HepG2 (cell line): ENCODE measurements at regions not wholly inside any gene's neighbourhood (a gene's known extent, or its start where the extent isn't known, plus 50 kb on each side); places are given as distances from the start of the nearest gene placed in this dataset.

Experiments
- ATAC-seq: fragments of 200-7000 bp; cut with Tn5 transposase; 3 replicates; pipeline ENCODE4 v1.9.1; 2020; ENCODE audit warnings: mild to moderate bottlenecking, moderate library complexity
- BruUV-seq: library from RNA; stranded (reverse); fragments of 400-500 nt; replicated peaks from 2 replicates; lab custom pipeline; 2021; lab: Mats Ljungman, UMichigan
- CTCF ChIA-PET: fragments of 300-600 bp; formaldehyde crosslinking; extraction: SDS; loops from one replicate; lab custom pipeline; 2021; ENCODE audit warnings: low total read pairs, inconsistent platforms, low intra/inter-chr PET ratio; lab: Yijun Ruan, JAX
- POLR2A ChIA-PET: fragments of 350-600 bp; sonication (Branson Sonifier 250); formaldehyde crosslinking; loops from one replicate; lab custom pipeline; 2020; ENCODE audit warnings: antibody characterized with exemption, inconsistent platforms; lab: Yijun Ruan, JAX
- DNase-seq: peaks from one replicate; pipeline ENCODE4 v3.0.0-alpha.2; 2015; ENCODE audit warnings: low spot score
- FAIRE-seq: peaks from 3 replicates; lab custom pipeline; 2011; peaks lifted over from hg19 to GRCh38; lab: Jason Lieb, UNC
- H2AFZ ChIP-seq: one replicate; pipeline ENCODE4 v1.6.1; 2011; ENCODE audit warnings: low read length, inconsistent platforms
- H3K27ac ChIP-seq: fragments of 300-600 bp; 3 replicates; pipeline ENCODE4 v1.8.0; 2011; ENCODE audit warnings: mixed run types, mild to moderate bottlenecking, mixed read lengths, low read length, inconsistent platforms; ENCODE audit not compliant: insufficient read depth; ENCODE audit errors: extremely low read length
- H3K27me3 ChIP-seq, 2 experiments: fragments of 200-600 bp in 1 of 2; 2 replicates in 1 of 2; 3 replicates in 1 of 2; pipeline versions ENCODE4 v1.6.0 to v1.8.0; 2011; ENCODE audit warnings: low read length in 2 of 2, mild to moderate bottlenecking in 2 of 2, moderate library complexity in 2 of 2, inconsistent platforms in 1 of 2; ENCODE audit not compliant: insufficient read depth in 2 of 2, control insufficient read depth in 1 of 2
- H3K36me3 ChIP-seq, 2 experiments: fragments of 200-600 bp in 1 of 2; replicated peaks in 1 of 2; 2 replicates in 1 of 2; 3 replicates in 1 of 2; pipeline versions ENCODE4 v1.5.1 to v1.8.0; 2011; ENCODE audit warnings: low read length in 2 of 2, inconsistent platforms in 1 of 2; ENCODE audit not compliant: insufficient read depth in 2 of 2, control insufficient read depth in 1 of 2
- H3K4me1 ChIP-seq: 2 replicates; pipeline ENCODE4 v1.5.1; 2012; ENCODE audit warnings: low read length, inconsistent platforms; ENCODE audit not compliant: insufficient read depth
- H3K4me2 ChIP-seq: 2 replicates; pipeline ENCODE4 v1.6.0; 2011; ENCODE audit warnings: low read depth, low read length, inconsistent platforms
- H3K4me3 ChIP-seq, 3 experiments: fragments of 200-600 bp in 1 of 3; sonication (generic), shearing (Covaris generic) in 1 of 3; replicated peaks in 1 of 3; 2 replicates each; pipeline ENCODE4 v1.5.1; 2011 to 2016; ENCODE audit warnings: low read length in 3 of 3, inconsistent platforms in 2 of 3, low read depth in 2 of 3, mild to moderate bottlenecking in 2 of 3, control low read depth in 1 of 3, mixed read lengths in 1 of 3; ENCODE audit not compliant: insufficient read depth in 1 of 3
- H3K79me2 ChIP-seq: one replicate; pipeline ENCODE4 v1.6.1; 2011; ENCODE audit warnings: low read length, inconsistent platforms; ENCODE audit not compliant: insufficient read depth
- H3K9ac ChIP-seq: 2 replicates; pipeline ENCODE4 v1.6.0; 2011; ENCODE audit warnings: mild to moderate bottlenecking, low read depth, low read length, inconsistent platforms; ENCODE audit not compliant: insufficient read depth
- H3K9me3 ChIP-seq: 2 replicates; pipeline ENCODE4 v1.5.1; 2012; ENCODE audit warnings: mild to moderate bottlenecking, low read length
- H4K20me1 ChIP-seq: 2 replicates; pipeline ENCODE4 v1.6.0; 2011; ENCODE audit warnings: inconsistent platforms, mild to moderate bottlenecking, low read length, moderate library complexity; ENCODE audit not compliant: insufficient read depth
- HCFC1 ChIP-seq: fragments of 150-350 bp; IDR thresholded peaks from 2 replicates; pipeline ENCODE4 v1.6.1; 2014; ENCODE audit warnings: low read depth, low read length
- HIVEP1 ChIP-seq: sonication (generic); formaldehyde crosslinking; IDR thresholded peaks from 2 replicates; pipeline ENCODE4 v1.4.0; 2020; ENCODE audit warnings: mild to moderate bottlenecking, missing genetic modification reagents
- KMT2A ChIP-seq: sonication (generic); formaldehyde crosslinking; IDR thresholded peaks from 2 replicates; pipeline ENCODE4 v1.4.0; 2020; ENCODE audit warnings: missing genetic modification reagents
- MAFF ChIP-seq: IDR thresholded peaks from 2 replicates; pipeline ENCODE4 v1.6.1; 2011; ENCODE audit warnings: low read depth, low read length, improper control_type of control experiment
- MAFK ChIP-seq, 2 experiments: IDR thresholded peaks in 1 of 2; conservative IDR thresholded peaks in 1 of 2; 2 replicates each; pipeline ENCODE4 v1.6.1; 2011; ENCODE audit warnings: improper control_type of control experiment in 2 of 2, low read length in 2 of 2
- RARG ChIP-seq: sonication (generic); formaldehyde crosslinking; IDR thresholded peaks from 2 replicates; pipeline ENCODE4 v1.4.0; 2020; ENCODE audit warnings: low read depth, mild to moderate bottlenecking, missing genetic modification reagents
- RFXAP ChIP-seq: sonication (generic); formaldehyde crosslinking; IDR thresholded peaks from 2 replicates; pipeline ENCODE4 v1.4.0; 2020; ENCODE audit warnings: missing genetic modification reagents, borderline replicate concordance
- ZFP90 ChIP-seq: sonication (generic); formaldehyde crosslinking; IDR thresholded peaks from 2 replicates; pipeline ENCODE4 v1.8.0; 2022; ENCODE audit warnings: missing genetic modification reagents, mild to moderate bottlenecking, inconsistent platforms, borderline replicate concordance
- ZNF235 ChIP-seq: sonication (generic); formaldehyde crosslinking; IDR thresholded peaks from 2 replicates; pipeline ENCODE4 v1.8.1; 2023; ENCODE audit warnings: mild to moderate bottlenecking, missing genetic modification reagents, borderline replicate concordance
- ZNF292 ChIP-seq: sonication (generic); formaldehyde crosslinking; IDR thresholded peaks from 2 replicates; pipeline ENCODE4 v1.8.1; 2022; ENCODE audit warnings: mild to moderate bottlenecking, low read depth, missing genetic modification reagents, borderline replicate concordance
- ZNF556 ChIP-seq: sonication (generic); formaldehyde crosslinking; IDR thresholded peaks from 2 replicates; pipeline ENCODE4 v1.4.0; 2020; ENCODE audit warnings: mild to moderate bottlenecking, missing genetic modification reagents, borderline replicate concordance
- ZNF672 ChIP-seq: sonication (generic); formaldehyde crosslinking; IDR thresholded peaks from 2 replicates; pipeline ENCODE4 v1.8.1; 2022; ENCODE audit warnings: missing genetic modification reagents
- ZNF737 ChIP-seq: sonication (generic); formaldehyde crosslinking; IDR thresholded peaks from 2 replicates; pipeline ENCODE4 v1.5.0; 2020; ENCODE audit warnings: missing genetic modification reagents, mild to moderate bottlenecking, borderline replicate concordance
- ZNF749 ChIP-seq: sonication (generic); formaldehyde crosslinking; IDR thresholded peaks from 2 replicates; pipeline ENCODE4 v1.8.0; 2022; ENCODE audit warnings: mild to moderate bottlenecking, missing genetic modification reagents, moderate library complexity, borderline replicate concordance
- in situ Hi-C: cut with HindIII; loops from 2 replicates; pipeline ENCODE4 v1.10.0; 2017; ENCODE audit warnings: low pct_unique_long_range_greater_than_20kb; ENCODE audit not compliant: extremely low pct_ligation_motif_present
- intact Hi-C: fragments of 100-400 bp; cut with micrococcal nuclease; formaldehyde crosslinking; loops from one replicate; pipeline ENCODE4 v1.10.0; 2022; ENCODE audit not compliant: unreplicated experiment
- TF ChIP-seq, protein P1 (sequence below): sonication (generic); formaldehyde crosslinking; IDR thresholded peaks from 2 replicates; pipeline ENCODE4 v1.4.0; 2020; ENCODE audit warnings: mild to moderate bottlenecking, missing genetic modification reagents

GRCh38 chr18:68376926-68377325, 338.0 kb downstream of the TMX3 start:
- H3K4me1 ChIP-seq, result no peaks in the 10 kb centered on the region
- intact Hi-C loops, result no loop called here
- no peaks in the 10 kb centered on the region for H4K20me1 ChIP-seq
- POLR2A ChIA-PET, result no interaction called here
- no peaks in the 10 kb centered on the region for H3K79me2 ChIP-seq
- H3K9ac ChIP-seq, result no peak overlapping the region
- H3K27me3 ChIP-seq, result no peaks in the 10 kb centered on the region
- no peak overlapping the region for H3K4me2 ChIP-seq
- no TSS peak for BruUV-seq
- no peak overlapping the region for H3K4me3 ChIP-seq
- DNase-seq (no peak), ATAC-seq (no peak), FAIRE-seq (no peak)
- TF ChIP-seq KMT2A (CRISPR knock-in tag), result no peak
- TF ChIP-seq RARG (CRISPR knock-in tag), result no peak
- no peak for TF ChIP-seq ZFP90 (CRISPR knock-in tag)
- TF ChIP-seq, protein P1, sequence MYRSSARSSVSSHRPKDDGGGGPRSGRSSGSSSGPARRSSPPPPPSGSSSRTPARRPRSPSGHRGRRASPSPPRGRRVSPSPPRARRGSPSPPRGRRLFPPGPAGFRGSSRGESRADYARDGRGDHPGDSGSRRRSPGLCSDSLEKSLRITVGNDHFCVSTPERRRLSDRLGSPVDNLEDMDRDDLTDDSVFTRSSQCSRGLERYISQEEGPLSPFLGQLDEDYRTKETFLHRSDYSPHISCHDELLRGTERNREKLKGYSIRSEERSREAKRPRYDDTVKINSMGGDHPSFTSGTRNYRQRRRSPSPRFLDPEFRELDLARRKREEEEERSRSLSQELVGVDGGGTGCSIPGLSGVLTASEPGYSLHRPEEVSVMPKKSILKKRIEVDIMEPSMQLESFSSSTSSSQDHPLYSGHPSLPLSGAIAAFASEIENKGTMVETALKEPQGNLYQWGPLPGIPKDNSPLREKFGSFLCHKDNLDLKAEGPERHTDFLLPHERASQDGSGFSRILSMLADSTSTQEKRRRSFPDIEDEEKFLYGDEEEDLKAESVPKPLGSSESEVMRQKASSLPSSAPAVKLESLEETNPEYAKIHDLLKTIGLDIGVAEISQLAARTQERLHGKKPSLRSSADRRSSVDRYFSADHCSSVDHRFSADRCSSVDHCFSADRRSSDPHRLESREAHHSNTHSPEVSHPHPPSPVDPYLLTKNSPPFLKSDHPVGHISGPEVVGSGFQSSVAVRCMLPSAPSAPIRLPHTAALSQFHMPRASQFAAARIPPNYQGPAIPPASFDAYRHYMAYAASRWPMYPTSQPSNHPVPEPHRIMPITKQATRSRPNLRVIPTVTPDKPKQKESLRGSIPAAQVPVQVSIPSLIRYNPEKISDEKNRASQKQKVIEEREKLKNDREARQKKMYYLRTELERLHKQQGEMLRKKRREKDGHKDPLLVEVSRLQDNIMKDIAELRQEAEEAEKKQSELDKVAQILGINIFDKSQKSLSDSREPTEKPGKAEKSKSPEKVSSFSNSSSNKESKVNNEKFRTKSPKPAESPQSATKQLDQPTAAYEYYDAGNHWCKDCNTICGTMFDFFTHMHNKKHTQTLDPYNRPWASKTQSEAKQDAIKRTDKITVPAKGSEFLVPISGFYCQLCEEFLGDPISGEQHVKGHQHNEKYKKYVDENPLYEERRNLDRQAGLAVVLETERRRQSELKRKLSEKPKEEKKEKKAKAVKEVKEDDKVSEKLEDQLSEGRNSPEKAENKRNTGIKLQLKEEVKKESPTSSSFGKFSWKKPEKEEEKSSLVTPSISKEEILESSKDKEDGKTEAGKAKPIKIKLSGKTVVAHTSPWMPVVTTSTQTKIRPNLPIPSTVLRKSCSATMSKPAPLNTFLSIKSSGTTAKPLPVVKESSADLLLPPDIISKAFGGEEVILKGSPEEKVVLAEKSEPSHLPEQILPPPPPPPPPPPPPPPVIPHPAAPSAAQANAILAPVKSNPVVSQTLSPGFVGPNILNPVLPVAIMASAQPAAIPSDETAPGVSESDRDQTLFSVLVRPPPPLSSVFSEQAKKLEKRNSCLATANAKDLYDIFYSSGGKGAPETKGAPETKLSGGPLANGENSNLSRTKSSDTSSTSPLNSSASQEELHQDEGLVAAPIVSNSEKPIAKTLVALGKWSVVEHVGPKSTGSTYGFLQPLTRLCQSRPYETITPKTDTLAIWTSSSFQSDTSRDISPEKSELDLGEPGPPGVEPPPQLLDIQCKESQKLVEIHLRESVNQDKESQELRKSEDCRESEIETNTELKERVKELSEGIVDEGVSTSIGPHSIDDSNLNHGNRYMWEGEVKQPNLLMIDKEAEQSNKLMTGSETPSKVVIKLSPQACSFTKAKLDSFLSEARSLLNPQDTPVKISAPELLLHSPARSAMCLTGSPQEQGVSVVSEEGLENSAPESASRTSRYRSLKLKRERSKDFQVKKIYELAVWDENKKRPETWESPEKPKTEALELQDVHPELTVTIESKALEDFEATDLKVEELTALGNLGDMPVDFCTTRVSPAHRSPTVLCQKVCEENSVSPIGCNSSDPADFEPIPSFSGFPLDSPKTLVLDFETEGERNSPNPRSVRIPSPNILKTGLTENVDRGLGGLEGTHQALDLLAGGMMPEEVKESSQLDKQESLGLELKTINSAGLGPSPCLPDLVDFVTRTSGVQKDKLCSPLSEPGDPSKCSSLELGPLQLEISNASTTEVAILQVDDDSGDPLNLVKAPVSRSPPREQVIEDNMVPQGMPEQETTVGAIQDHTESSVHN (CRISPR knock-in tag), result no peak
- TF ChIP-seq RFXAP (CRISPR knock-in tag), result no peak
- no peak for TF ChIP-seq ZNF737 (CRISPR knock-in tag)
- TF ChIP-seq MAFF, result peak; percentile 49; the same call in 1 of the 2 replicates
- TF ChIP-seq ZNF749 (CRISPR knock-in tag), result no peak
- no peak for TF ChIP-seq HCFC1
- no peak for TF ChIP-seq HIVEP1 (CRISPR knock-in tag)
- no peak for TF ChIP-seq ZNF292 (CRISPR knock-in tag)
- peak; percentile 46 to 77 for TF ChIP-seq MAFK (conservative IDR thresholded peaks at IDR 0.05 in 1 of 2, IDR thresholded peaks at IDR 0.05 in 1 of 2; ENCODE audit: low read length in 2 of 2)
- no peak for TF ChIP-seq ZNF672 (CRISPR knock-in tag)
- TF ChIP-seq ZNF235 (CRISPR knock-in tag), result no peak
- TF ChIP-seq ZNF556 (CRISPR knock-in tag), result no peak
- in situ Hi-C loops, result no loop called here
- H3K9me3 ChIP-seq, result no peaks in the 10 kb centered on the region
- H3K36me3 ChIP-seq, result no peaks in the 10 kb centered on the region
- no peak overlapping the region for H3K27ac ChIP-seq
- CTCF ChIA-PET, result no interaction called here
- no peak overlapping the region for H2AFZ ChIP-seq
